PC-9 (cell line): ENCODE measurements at regions not wholly inside any gene's neighbourhood (a gene's known extent, or its start where the extent isn't known, plus 50 kb on each side); places are given as distances from the start of the nearest gene placed in this dataset.

Experiments
- BruUV-seq: library from RNA; stranded (reverse); fragments of 400-500 nt; replicated peaks from 2 replicates; lab custom pipeline; 2021; lab: Mats Ljungman, UMichigan
- CTCF ChIA-PET: fragments of 300-600 bp; sonication (Branson Sonifier 250); formaldehyde crosslinking; loops from one replicate; lab custom pipeline; 2022; ENCODE audit warnings: antibody characterized with exemption; lab: Charles Lee
- POLR2A ChIA-PET: fragments of 300-600 bp; sonication (Branson Sonifier 250); formaldehyde crosslinking; loops from one replicate; lab custom pipeline; 2022; ENCODE audit warnings: antibody characterized with exemption; ENCODE audit not compliant: unreplicated experiment; lab: Charles Lee
- DNase-seq, 2 experiments: peaks; one replicate each; pipeline versions ENCODE4 v3.0.0 to v3.0.0-alpha.2; 2015 to 2022; ENCODE audit warnings: mixed read lengths in 1 of 2
- H2AFZ ChIP-seq: fragments of 200-600 bp; sonication (generic); 2 replicates; pipeline ENCODE4 v1.8.1; 2017; ENCODE audit warnings: antibody characterized with exemption
- H3F3A ChIP-seq: fragments of 200-600 bp; sonication (generic); 2 replicates; pipeline ENCODE4 v1.8.1; 2017; ENCODE audit warnings: antibody characterized with exemption, mild to moderate bottlenecking, low read depth; ENCODE audit not compliant: insufficient read depth
- H3K27ac ChIP-seq: fragments of 200-600 bp; sonication (generic); 2 replicates; pipeline ENCODE4 v1.6.1; 2016; ENCODE audit warnings: mixed run types
- H3K27me3 ChIP-seq: fragments of 200-600 bp; sonication (generic); 2 replicates; pipeline ENCODE4 v1.6.1; 2016; ENCODE audit warnings: low read depth, mixed run types; ENCODE audit not compliant: insufficient read depth
- H3K36me3 ChIP-seq: fragments of 200-600 bp; sonication (generic); 2 replicates; pipeline ENCODE4 v1.6.1; 2016; ENCODE audit warnings: low read depth, mixed run types
- H3K4me1 ChIP-seq: fragments of 200-600 bp; sonication (generic); replicated peaks from 2 replicates; pipeline ENCODE4 v1.6.1; 2016; ENCODE audit warnings: mixed run types; ENCODE audit not compliant: insufficient read depth
- H3K4me2 ChIP-seq: fragments of 200-600 bp; sonication (generic); 2 replicates; pipeline ENCODE4 v1.6.1; 2017; ENCODE audit warnings: mixed run types
- H3K4me3 ChIP-seq: fragments of 200-600 bp; sonication (generic); 2 replicates; pipeline ENCODE4 v1.6.1; 2016; ENCODE audit warnings: mixed run types
- H3K79me2 ChIP-seq: fragments of 200-600 bp; sonication (generic); 2 replicates; pipeline ENCODE4 v1.6.1; 2017; ENCODE audit warnings: low read depth, mixed run types
- H3K9me2 ChIP-seq: fragments of 200-600 bp; sonication (generic); 2 replicates; pipeline ENCODE4 v1.8.1; 2017; ENCODE audit warnings: mild to moderate bottlenecking; ENCODE audit not compliant: insufficient read depth
- H3K9me3 ChIP-seq: fragments of 200-600 bp; sonication (generic); 2 replicates; pipeline ENCODE4 v1.8.1; 2016; ENCODE audit warnings: low read depth; ENCODE audit not compliant: insufficient read depth
- H4K20me1 ChIP-seq: fragments of 200-600 bp; sonication (generic); 2 replicates; pipeline ENCODE4 v1.8.1; 2017; ENCODE audit not compliant: insufficient read depth
- CTCF ChIP-seq: fragments of 200-600 bp; sonication (generic); conservative IDR thresholded peaks from 2 replicates; pipeline ENCODE4 v1.6.1; 2017; ENCODE audit warnings: mixed run types, antibody characterized with exemption, mild to moderate bottlenecking, moderate library complexity
- EZH2 ChIP-seq: fragments of 200-600 bp; sonication (generic); IDR thresholded peaks from 2 replicates; pipeline ENCODE4 v1.8.0; 2017; ENCODE audit warnings: antibody characterized with exemption, low read depth
- intact Hi-C: fragments of 100-400 bp; cut with micrococcal nuclease; formaldehyde crosslinking; loops from one replicate; pipeline ENCODE4 v1.10.0; 2022; ENCODE audit not compliant: unreplicated experiment

DNA sequence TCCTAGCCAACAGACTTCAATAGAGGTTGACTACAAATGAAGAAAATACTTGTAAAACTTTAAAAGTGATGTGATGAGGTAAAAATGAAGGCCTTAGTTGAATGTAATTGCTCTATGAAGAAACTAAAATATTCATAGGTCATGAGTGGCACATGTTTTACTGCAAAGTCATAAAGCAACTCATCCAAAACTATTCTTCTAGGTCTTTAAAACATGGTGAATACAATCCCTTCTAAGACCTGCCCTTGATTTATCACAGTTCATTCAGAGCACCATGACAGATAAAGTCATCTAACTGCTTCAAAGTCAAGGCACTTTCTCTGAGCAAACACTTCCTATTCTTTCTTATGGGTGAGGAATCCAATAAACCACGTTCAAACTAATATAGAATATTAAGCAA, 713.5 kb downstream of the SORCS1 start:
- no peaks in the 10 kb centered on the region for H3K9me2 ChIP-seq
- no peak overlapping the region for H3K4me3 ChIP-seq
- no peaks in the 10 kb centered on the region for H3K79me2 ChIP-seq
- H4K20me1 ChIP-seq = no peaks in the 10 kb centered on the region
- H3K36me3 ChIP-seq = no peaks in the 10 kb centered on the region
- H3K27ac ChIP-seq = no peak overlapping the region
- H3F3A ChIP-seq = no peaks in the 10 kb centered on the region
- H2AFZ ChIP-seq = no peak overlapping the region
- DNase-seq = no peak
- ChIA-PET POLR2A (no interaction called here), CTCF (no interaction called here)
- TF ChIP-seq CTCF (no peak), EZH2 (no peak)
- intact Hi-C loops = no loop called here
- BruUV-seq = no TSS peak
- no peaks in the 10 kb centered on the region for H3K27me3 ChIP-seq
- no peak overlapping the region for H3K4me2 ChIP-seq
- no peaks in the 10 kb centered on the region for H3K4me1 ChIP-seq
- H3K9me3 ChIP-seq = no peaks in the 10 kb centered on the region

DNA sequence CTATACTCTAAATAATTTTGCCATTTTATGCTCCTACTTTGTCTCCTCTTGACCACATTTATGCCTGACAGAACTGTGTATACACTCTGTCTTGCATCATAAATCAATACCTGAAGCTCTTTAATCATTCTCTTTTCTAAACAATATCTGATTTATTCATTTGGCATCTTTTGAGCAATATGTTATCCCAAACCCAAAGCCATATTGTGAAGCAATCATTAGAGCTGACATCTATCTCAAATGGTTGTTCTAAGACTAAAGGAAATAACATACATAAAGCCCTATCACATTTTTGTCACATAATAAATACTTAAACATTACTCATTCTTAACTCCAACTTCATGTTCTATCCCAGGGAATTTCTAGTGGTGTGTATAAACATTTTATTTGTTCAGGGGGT, 717.6 kb downstream of the SORCS1 start:
- no TSS peak for BruUV-seq
- no peaks in the 10 kb centered on the region for H3K9me3 ChIP-seq
- POLR2A ChIA-PET = interaction anchor here (0.5 kb wide), 1 partner anchor 281 kb away, joined by 3 read pairs; no protein-coding TSS in a partner anchor
- DNase-seq = no peak
- H3K36me3 ChIP-seq = no peaks in the 10 kb centered on the region
- no peak overlapping the region for H3K4me2 ChIP-seq
- no peak overlapping the region for H2AFZ ChIP-seq
- no peaks in the 10 kb centered on the region for H3K9me2 ChIP-seq
- no peaks in the 10 kb centered on the region for H3K79me2 ChIP-seq
- H3K4me1 ChIP-seq = no peaks in the 10 kb centered on the region
- H3K27ac ChIP-seq = no peak overlapping the region
- CTCF ChIA-PET = no interaction called here
- TF ChIP-seq CTCF (no peak), EZH2 (no peak)
- no peaks in the 10 kb centered on the region for H3K27me3 ChIP-seq
- no peaks in the 10 kb centered on the region for H4K20me1 ChIP-seq
- H3F3A ChIP-seq = no peaks in the 10 kb centered on the region
- no peak overlapping the region for H3K4me3 ChIP-seq
- intact Hi-C loops = no loop called here

- ChIA-PET CTCF (no interaction called here), POLR2A (no interaction called here)
- Histone ChIP-seq H3K4me2 (no peak overlapping the region), H3K27me3 (no peaks in the 10 kb centered on the region), H4K20me1 (no peaks in the 10 kb centered on the region), H3K4me1 (no peaks in the 10 kb centered on the region), H3K4me3 (no peak overlapping the region), H3K9me2 (no peaks in the 10 kb centered on the region), H3K27ac (no peak overlapping the region), H3F3A (no peaks in the 10 kb centered on the region), H3K36me3 (no peaks in the 10 kb centered on the region), H3K9me3 (no peaks in the 10 kb centered on the region), H2AFZ (no peak overlapping the region), H3K79me2 (no peaks in the 10 kb centered on the region)
- intact Hi-C loops = no loop called here
- no TSS peak for BruUV-seq
- no peak for DNase-seq
- TF ChIP-seq CTCF (no peak), EZH2 (no peak)
Measured at GRCh38 chr10:106442223-106442622, 722.3 kb downstream of the SORCS1 start.
